ENCODE measurements at regions not wholly inside any gene's neighbourhood (a gene's known extent, or its start where the extent isn't known, plus 50 kb on each side); places are given as distances from the start of the nearest gene placed in this dataset.

DNA sequence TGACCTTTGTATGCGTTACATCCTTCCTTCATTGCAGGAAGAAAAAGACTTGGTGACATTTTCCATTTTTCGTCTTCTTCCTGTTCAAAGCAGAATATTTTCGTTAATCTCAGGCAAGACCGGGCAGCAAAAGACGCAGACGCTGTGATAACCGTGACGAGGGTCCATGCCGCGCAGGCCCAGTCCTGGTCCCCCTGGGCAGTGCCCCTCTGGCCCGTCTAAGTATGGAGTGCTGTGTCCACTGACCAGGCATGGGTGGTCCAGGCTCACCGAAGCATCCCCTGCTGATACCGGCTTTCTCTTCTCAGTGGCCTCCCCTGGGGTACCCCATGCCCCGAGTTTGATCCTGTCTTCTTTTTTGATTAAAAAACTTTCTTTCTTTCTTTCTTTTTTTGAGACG is 135.2 kb upstream of the ASB18 start:
- DNase-seq (ENCODE audit: low read depth in 6 of 9, low spot score in 9 of 9), result no peak
- H3K4me1 ChIP-seq (ENCODE audit: control insufficient read depth in 2 of 2, insufficient read depth in 2 of 2, low read length in 2 of 2), result no peaks in the 10 kb centered on the region
- no peaks in the 10 kb centered on the region for H3K9me3 ChIP-seq (ENCODE audit: control insufficient read depth in 2 of 2, insufficient read depth in 1 of 2, low read length in 1 of 2)
- no peaks in the 10 kb centered on the region for H3K36me3 ChIP-seq (ENCODE audit: control insufficient read depth in 2 of 2, insufficient read depth in 2 of 2, low read length in 1 of 2)
- no peak overlapping the region for H3K27ac ChIP-seq (ENCODE audit: low read depth in 1 of 2, low read length in 1 of 2)
- H3K27me3 ChIP-seq (ENCODE audit: control insufficient read depth in 2 of 2, insufficient read depth in 1 of 2, low read length in 1 of 2), result peaks cover 0 to 2% of the 10 kb centered on the region in 2 donors
- 92% methylated on average over 15 of the region's 15 CpGs for WGBS
- no peak overlapping the region for H3K4me3 ChIP-seq (ENCODE audit: low read length in 2 of 2)

DNA sequence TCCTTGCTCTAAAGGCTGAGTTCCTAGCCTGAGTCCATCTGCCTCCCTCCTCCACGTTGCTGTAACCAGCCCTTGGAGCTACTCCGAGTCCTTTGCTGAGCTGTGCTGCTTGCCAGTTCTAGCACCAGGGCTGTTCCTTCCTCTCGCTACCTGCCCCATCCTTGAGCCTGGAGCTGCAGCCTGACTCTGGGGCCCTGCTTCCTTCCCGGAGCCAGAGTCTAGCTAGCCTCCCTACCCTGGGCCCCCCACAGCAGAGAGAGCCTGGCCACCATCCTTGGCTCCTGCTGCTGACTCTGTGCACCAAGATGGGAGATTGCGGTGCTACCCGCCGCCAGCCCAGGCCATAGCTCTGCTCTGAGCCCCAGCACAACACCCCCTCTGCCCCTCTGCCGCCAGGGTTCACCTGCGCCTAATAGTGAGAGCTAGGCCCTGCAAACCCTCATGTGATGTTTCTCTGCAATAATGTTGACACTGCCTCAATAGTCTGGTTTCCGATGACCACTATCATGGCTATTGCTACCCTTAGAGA is 135.9 kb upstream of the ASB18 start:
- Histone ChIP-seq H3K4me3 (ENCODE audit: low read length in 2 of 2) (no peak overlapping the region), H3K9me3 (ENCODE audit: control insufficient read depth in 2 of 2, insufficient read depth in 1 of 2, low read length in 1 of 2) (no peaks in the 10 kb centered on the region), H3K27ac (ENCODE audit: low read depth in 1 of 2, low read length in 1 of 2) (no peak overlapping the region), H3K27me3 (ENCODE audit: control insufficient read depth in 2 of 2, insufficient read depth in 1 of 2, low read length in 1 of 2) (peaks cover 0 to 2% of the 10 kb centered on the region in 2 donors), H3K36me3 (ENCODE audit: control insufficient read depth in 2 of 2, insufficient read depth in 2 of 2, low read length in 1 of 2) (no peaks in the 10 kb centered on the region), H3K4me1 (ENCODE audit: control insufficient read depth in 2 of 2, insufficient read depth in 2 of 2, low read length in 2 of 2) (no peaks in the 10 kb centered on the region)
- WGBS, result 97% methylated on average over 10 of the region's 10 CpGs
- DNase-seq (ENCODE audit: low read depth in 6 of 9, low spot score in 9 of 9), result no peak

DNA sequence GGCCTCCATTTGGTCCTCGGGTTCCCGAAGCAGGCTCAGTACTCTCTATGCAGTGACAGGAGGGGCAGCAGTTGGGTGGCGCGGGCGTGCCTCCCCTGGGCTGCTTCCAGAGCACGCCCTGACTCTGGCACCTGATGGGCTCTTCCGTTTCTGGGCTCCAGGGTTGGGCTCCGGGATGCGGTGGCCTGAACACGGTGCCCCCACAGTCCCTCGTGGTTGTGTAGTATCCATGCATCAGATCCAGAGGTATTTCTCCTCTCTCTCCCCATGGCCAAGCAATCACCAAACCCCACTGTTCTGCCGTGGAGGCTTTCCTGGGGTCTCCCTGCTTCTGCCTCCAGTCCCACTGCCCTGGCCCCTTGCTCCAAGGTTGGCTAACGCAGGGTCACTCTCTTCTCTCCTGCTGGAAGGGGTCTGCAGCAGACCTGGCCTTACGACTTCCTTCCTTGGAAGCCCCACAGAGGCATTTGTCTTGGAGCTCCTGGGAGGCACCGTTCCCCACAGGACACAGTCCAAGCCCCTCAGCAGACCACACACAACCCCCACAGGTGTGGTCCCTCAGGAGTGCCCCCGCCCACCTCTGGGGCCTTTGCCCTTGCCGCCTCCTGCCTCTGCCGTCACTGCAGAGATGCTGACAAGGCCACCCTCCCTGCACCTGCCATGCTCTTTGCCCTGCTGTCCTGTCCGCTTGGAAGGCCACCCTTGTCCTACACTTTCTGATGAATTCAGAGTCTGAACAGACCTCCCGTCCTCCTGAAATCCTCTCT is 136.6 kb upstream of the ASB18 start:
- DNase-seq (ENCODE audit: low read depth in 6 of 9, low spot score in 9 of 9), result no peak
- H3K9me3 ChIP-seq (ENCODE audit: control insufficient read depth in 2 of 2, insufficient read depth in 1 of 2, low read length in 1 of 2), result no peaks in the 10 kb centered on the region
- no peak overlapping the region for H3K27ac ChIP-seq (ENCODE audit: low read depth in 1 of 2, low read length in 1 of 2)
- H3K27me3 ChIP-seq (ENCODE audit: control insufficient read depth in 2 of 2, insufficient read depth in 1 of 2, low read length in 1 of 2), result peaks cover 0 to 2% of the 10 kb centered on the region in 2 donors
- no peaks in the 10 kb centered on the region for H3K4me1 ChIP-seq (ENCODE audit: control insufficient read depth in 2 of 2, insufficient read depth in 2 of 2, low read length in 2 of 2)
- no peak overlapping the region for H3K4me3 ChIP-seq (ENCODE audit: low read length in 2 of 2)
- H3K36me3 ChIP-seq (ENCODE audit: control insufficient read depth in 2 of 2, insufficient read depth in 2 of 2, low read length in 1 of 2), result no peaks in the 10 kb centered on the region
- WGBS, result 95% methylated on average over 20 of the region's 20 CpGs

DNA sequence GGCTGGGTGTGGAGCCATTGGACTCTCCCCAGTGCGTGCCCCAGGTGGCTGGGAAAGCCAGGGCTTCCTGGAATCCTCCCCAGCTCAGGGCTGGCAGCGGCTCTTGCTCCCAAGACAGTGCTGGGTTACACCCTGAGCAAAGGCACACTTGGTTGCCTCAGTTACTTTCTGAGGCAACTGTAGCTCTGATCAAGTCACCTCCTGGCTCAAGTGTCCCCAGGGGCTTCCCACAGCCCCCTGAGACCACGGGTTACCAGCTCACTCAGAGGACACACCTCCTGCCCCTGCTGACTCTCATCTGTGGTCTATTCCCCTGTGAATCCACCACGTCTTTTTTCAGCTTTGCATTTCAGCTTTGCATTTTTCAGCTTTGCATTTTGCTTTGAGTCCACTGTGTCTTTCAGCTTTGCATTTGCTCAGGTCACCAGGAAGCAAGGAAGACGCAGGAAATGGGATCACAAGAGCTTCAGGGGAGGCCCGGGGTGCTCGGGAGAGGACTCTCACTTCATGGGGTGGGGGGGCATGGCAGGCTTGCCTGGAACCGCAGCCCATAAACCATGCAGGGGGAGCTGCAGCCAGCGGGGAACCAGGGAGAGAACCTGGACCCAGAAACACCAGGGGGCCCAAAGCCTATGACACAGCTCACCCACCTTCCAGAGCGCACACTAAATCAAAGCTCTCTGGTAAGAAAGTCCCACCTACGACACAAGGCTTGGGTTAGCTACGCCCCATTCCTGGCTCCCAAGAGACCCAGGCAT is 138.0 kb upstream of the ASB18 start:
- no peak overlapping the region for H3K4me3 ChIP-seq (ENCODE audit: low read length in 2 of 2)
- H3K36me3 ChIP-seq (ENCODE audit: control insufficient read depth in 2 of 2, insufficient read depth in 2 of 2, low read length in 1 of 2), result no peaks in the 10 kb centered on the region
- no peak overlapping the region for H3K27ac ChIP-seq (ENCODE audit: low read depth in 1 of 2, low read length in 1 of 2)
- no peaks in the 10 kb centered on the region for H3K4me1 ChIP-seq (ENCODE audit: control insufficient read depth in 2 of 2, insufficient read depth in 2 of 2, low read length in 2 of 2)
- no peaks in the 10 kb centered on the region for H3K9me3 ChIP-seq (ENCODE audit: control insufficient read depth in 2 of 2, insufficient read depth in 1 of 2, low read length in 1 of 2)
- 87% methylated on average over 12 of the region's 12 CpGs for WGBS
- DNase-seq (ENCODE audit: low read depth in 6 of 9, low spot score in 9 of 9), result no peak
- no peaks in the 10 kb centered on the region for H3K27me3 ChIP-seq (ENCODE audit: control insufficient read depth in 2 of 2, insufficient read depth in 1 of 2, low read length in 1 of 2)

DNA sequence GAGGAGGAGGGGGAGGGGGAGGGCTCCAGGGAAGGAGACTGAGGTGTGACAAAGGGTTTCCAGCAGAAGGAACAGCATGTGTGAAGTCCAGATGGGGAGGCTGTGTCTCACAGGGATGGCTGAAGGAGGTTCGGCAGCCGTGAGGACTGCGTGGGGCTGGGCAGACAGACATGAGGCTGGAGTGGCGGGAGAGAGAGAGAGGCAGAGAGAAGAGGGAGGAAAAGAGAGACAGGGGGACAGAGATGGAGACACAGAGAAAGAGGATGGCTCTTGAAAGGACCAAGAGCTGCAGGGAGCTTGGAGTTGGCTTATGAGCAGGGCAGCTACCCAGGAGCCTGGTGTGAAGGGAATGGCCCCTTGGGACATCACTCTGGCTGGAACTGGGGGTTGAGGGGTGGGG is 138.9 kb upstream of the ASB18 start:
- Histone ChIP-seq H3K4me3 (ENCODE audit: low read length in 2 of 2) (no peak overlapping the region), H3K9me3 (ENCODE audit: control insufficient read depth in 2 of 2, insufficient read depth in 1 of 2, low read length in 1 of 2) (no peaks in the 10 kb centered on the region), H3K36me3 (ENCODE audit: control insufficient read depth in 2 of 2, insufficient read depth in 2 of 2, low read length in 1 of 2) (no peaks in the 10 kb centered on the region), H3K4me1 (ENCODE audit: control insufficient read depth in 2 of 2, insufficient read depth in 2 of 2, low read length in 2 of 2) (no peaks in the 10 kb centered on the region), H3K27me3 (ENCODE audit: control insufficient read depth in 2 of 2, insufficient read depth in 1 of 2, low read length in 1 of 2) (no peaks in the 10 kb centered on the region), H3K27ac (ENCODE audit: low read depth in 1 of 2, low read length in 1 of 2) (no peak overlapping the region)
- WGBS, result 95% methylated on average over 4 of the region's 4 CpGs
- DNase-seq (ENCODE audit: low read depth in 6 of 9, low spot score in 9 of 9), result no peak

DNA sequence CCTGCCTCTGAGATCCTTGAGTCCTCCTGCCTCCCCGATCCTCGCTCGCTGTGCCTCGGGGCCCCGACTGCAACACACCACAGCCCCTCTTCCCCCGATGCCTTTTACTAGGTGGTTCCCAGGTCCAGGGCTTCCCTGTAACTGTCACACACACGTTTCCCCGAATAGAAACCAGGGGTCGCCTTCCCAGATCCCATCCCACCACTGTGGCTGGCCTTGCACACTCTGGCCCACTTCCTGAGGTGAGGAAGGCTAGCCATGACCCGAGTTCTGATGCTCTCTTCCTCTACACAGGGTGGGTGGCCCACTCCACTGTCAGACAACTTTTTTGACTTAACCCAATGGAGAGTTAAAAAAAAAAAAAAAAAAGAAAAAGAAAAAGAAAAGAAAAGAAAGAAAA is 139.6 kb upstream of the ASB18 start:
- H3K9me3 ChIP-seq (ENCODE audit: control insufficient read depth in 2 of 2, insufficient read depth in 1 of 2, low read length in 1 of 2), result no peaks in the 10 kb centered on the region
- WGBS, result 95% methylated on average over 10 of the region's 10 CpGs

DNA sequence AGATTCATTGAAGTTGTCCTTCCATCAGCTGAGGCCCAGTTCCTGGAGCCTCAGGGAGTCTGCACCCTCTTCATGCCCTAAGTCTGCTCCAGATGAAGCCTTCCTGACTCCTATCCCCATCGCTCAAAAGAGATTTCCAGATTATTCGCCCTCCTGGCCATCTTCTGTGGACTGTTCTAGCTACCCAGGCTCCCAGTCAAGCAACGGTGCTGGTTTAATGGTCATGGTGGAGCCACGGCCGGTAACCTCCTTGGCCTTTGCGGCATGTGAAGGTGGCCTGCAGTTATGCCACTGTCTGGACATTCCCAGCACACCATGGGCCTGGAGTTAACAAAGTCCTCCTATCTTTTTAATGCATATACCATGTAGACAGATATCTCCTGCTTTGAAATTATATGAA is 140.1 kb upstream of the ASB18 start:
- H3K36me3 ChIP-seq (ENCODE audit: control insufficient read depth in 2 of 2, insufficient read depth in 2 of 2, low read length in 1 of 2), result no peaks in the 10 kb centered on the region
- WGBS, result 97% methylated on average over 6 of the region's 6 CpGs
- H3K9me3 ChIP-seq (ENCODE audit: control insufficient read depth in 2 of 2, insufficient read depth in 1 of 2, low read length in 1 of 2), result no peaks in the 10 kb centered on the region
- H3K4me1 ChIP-seq (ENCODE audit: control insufficient read depth in 2 of 2, insufficient read depth in 2 of 2, low read length in 2 of 2), result no peaks in the 10 kb centered on the region
- H3K27me3 ChIP-seq (ENCODE audit: control insufficient read depth in 2 of 2, insufficient read depth in 1 of 2, low read length in 1 of 2), result no peaks in the 10 kb centered on the region
- no peak for DNase-seq (ENCODE audit: low read depth in 6 of 9, low spot score in 9 of 9)
- no peak overlapping the region for H3K27ac ChIP-seq (ENCODE audit: low read depth in 1 of 2, low read length in 1 of 2)
- no peak overlapping the region for H3K4me3 ChIP-seq (ENCODE audit: low read length in 2 of 2)

More for the DNA sequence above, 139.6 kb upstream of the ASB18 start:
- Histone ChIP-seq H3K4me1 (ENCODE audit: control insufficient read depth in 2 of 2, insufficient read depth in 2 of 2, low read length in 2 of 2) (no peaks in the 10 kb centered on the region), H3K27me3 (ENCODE audit: control insufficient read depth in 2 of 2, insufficient read depth in 1 of 2, low read length in 1 of 2) (no peaks in the 10 kb centered on the region), H3K36me3 (ENCODE audit: control insufficient read depth in 2 of 2, insufficient read depth in 2 of 2, low read length in 1 of 2) (no peaks in the 10 kb centered on the region), H3K27ac (ENCODE audit: low read depth in 1 of 2, low read length in 1 of 2) (no peak overlapping the region), H3K4me3 (ENCODE audit: low read length in 2 of 2) (no peak overlapping the region)
- no peak for DNase-seq (ENCODE audit: low read depth in 6 of 9, low spot score in 9 of 9)

DNA sequence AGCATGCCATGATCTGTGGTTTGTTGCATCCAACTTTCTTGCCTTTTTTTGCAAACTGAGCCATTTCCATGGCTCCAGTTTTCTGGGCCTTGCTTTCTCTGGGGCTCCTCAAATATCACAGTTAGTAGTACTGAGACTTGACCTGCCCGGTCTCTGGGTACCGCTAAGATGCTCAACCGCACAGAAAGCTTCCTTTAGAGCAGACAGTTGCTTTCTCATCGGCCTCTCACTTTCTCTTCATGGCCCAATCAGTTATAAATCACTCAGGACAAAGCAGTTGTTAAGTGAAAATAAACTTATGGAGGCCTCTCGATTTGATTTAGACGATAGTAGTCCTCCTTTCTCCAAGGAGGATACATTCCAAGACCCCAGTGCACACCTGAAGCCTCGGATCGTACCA is 141.2 kb upstream of the ASB18 start:
- no peaks in the 10 kb centered on the region for H3K27me3 ChIP-seq (ENCODE audit: control insufficient read depth in 2 of 2, insufficient read depth in 1 of 2, low read length in 1 of 2)
- DNase-seq (ENCODE audit: low read depth in 6 of 9, low spot score in 9 of 9), result no peak
- no peak overlapping the region for H3K27ac ChIP-seq (ENCODE audit: low read depth in 1 of 2, low read length in 1 of 2)
- no peak overlapping the region for H3K4me3 ChIP-seq (ENCODE audit: low read length in 2 of 2)
- 96% methylated on average over 8 of the region's 8 CpGs for WGBS
- H3K4me1 ChIP-seq (ENCODE audit: control insufficient read depth in 2 of 2, insufficient read depth in 2 of 2, low read length in 2 of 2), result no peaks in the 10 kb centered on the region
- no peaks in the 10 kb centered on the region for H3K9me3 ChIP-seq (ENCODE audit: control insufficient read depth in 2 of 2, insufficient read depth in 1 of 2, low read length in 1 of 2)
- no peaks in the 10 kb centered on the region for H3K36me3 ChIP-seq (ENCODE audit: control insufficient read depth in 2 of 2, insufficient read depth in 2 of 2, low read length in 1 of 2)

DNA sequence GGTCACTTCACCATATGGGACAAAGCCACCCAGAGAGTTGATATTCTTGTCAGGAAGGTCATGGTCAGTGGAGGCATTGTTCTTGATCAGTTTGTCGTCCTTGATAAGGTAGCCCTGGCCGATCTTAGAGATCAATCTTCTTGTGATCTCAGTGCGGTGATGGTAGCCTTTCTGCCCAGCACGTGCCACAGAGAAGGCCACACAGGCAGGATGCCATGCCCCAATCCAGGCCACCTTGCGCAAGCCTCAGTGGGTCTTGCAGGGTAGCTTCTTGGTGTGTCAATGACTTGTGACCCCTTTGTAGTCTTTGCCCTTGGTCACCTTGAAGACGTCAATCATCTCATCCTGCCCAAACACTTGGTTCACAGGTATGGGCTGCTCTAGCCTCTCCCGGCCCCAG is 143.9 kb upstream of the ASB18 start:
- Histone ChIP-seq H3K27ac (ENCODE audit: low read depth in 1 of 2, low read length in 1 of 2) (no peak overlapping the region), H3K9me3 (ENCODE audit: control insufficient read depth in 2 of 2, insufficient read depth in 1 of 2, low read length in 1 of 2) (no peaks in the 10 kb centered on the region), H3K27me3 (ENCODE audit: control insufficient read depth in 2 of 2, insufficient read depth in 1 of 2, low read length in 1 of 2) (no peaks in the 10 kb centered on the region), H3K4me1 (ENCODE audit: control insufficient read depth in 2 of 2, insufficient read depth in 2 of 2, low read length in 2 of 2) (no peaks in the 10 kb centered on the region), H3K4me3 (ENCODE audit: low read length in 2 of 2) (no peak overlapping the region), H3K36me3 (ENCODE audit: control insufficient read depth in 2 of 2, insufficient read depth in 2 of 2, low read length in 1 of 2) (no peaks in the 10 kb centered on the region)
- no peak for DNase-seq (ENCODE audit: low read depth in 6 of 9, low spot score in 9 of 9)
- 97% methylated on average over 7 of the region's 7 CpGs for WGBS
